ENCODE measurements at regions not wholly inside any gene's neighbourhood (a gene's known extent, or its start where the extent isn't known, plus 50 kb on each side); places are given as distances from the start of the nearest gene placed in this dataset.
"Not testable (repeated sequence)": the region's sequence is repeated elsewhere in the genome, so short reads cannot be mapped to it uniquely, and the experiment has no call there.

GRCh38 chr11:19412070-19412469 lies 171.3 kb upstream of the E2F8 start:
- H3K27ac ChIP-seq; DNase-seq; H3K4me3 ChIP-seq; H3K36me3 ChIP-seq; H3K9me3 ChIP-seq (replicated peaks); H3K27me3 ChIP-seq; H3K4me1 ChIP-seq: not testable (repeated sequence)

GRCh38 chr11:19410032-19410431 lies 169.3 kb upstream of the E2F8 start:
- Histone ChIP-seq H3K36me3 (no peaks in the 10 kb centered on the region), H3K4me3 (no peak overlapping the region), H3K9me3 (replicated peaks) (0 out of 2 replicates have a peak, but pooled peaks cover 2% of the 10 kb centered on the region), H3K27ac (no peak overlapping the region), H3K27me3 (no peaks in the 10 kb centered on the region), H3K4me1 (no peaks in the 10 kb centered on the region)
- DNase-seq, result no peak

- 0 out of 2 replicates have a peak, but pooled peaks cover 2% of the 10 kb centered on the region for H3K9me3 ChIP-seq (replicated peaks)
- H3K4me1 ChIP-seq, result no peaks in the 10 kb centered on the region
- no peak for DNase-seq
- no peaks in the 10 kb centered on the region for H3K36me3 ChIP-seq
- no peaks in the 10 kb centered on the region for H3K27me3 ChIP-seq
- no peak overlapping the region for H3K27ac ChIP-seq
- H3K4me3 ChIP-seq, result no peak overlapping the region
Observed at GRCh38 chr11:19409307-19409706, 168.6 kb upstream of the E2F8 start.

GRCh38 chr11:19407677-19408270 lies 167.0 kb upstream of the E2F8 start:
- Histone ChIP-seq H3K4me1 (no peaks in the 10 kb centered on the region), H3K27me3 (no peaks in the 10 kb centered on the region), H3K9me3 (replicated peaks) (no peaks in the 10 kb centered on the region), H3K36me3 (no peaks in the 10 kb centered on the region), H3K27ac (no peak overlapping the region), H3K4me3 (no peak overlapping the region)
- DNase-seq, result no peak

GRCh38 chr11:19405966-19406365 lies 165.2 kb upstream of the E2F8 start:
- DNase-seq, result no peak
- Histone ChIP-seq H3K27me3 (no peaks in the 10 kb centered on the region), H3K4me3 (no peak overlapping the region), H3K4me1 (no peaks in the 10 kb centered on the region), H3K36me3 (no peaks in the 10 kb centered on the region), H3K9me3 (replicated peaks) (no peaks in the 10 kb centered on the region), H3K27ac (no peak overlapping the region)

GRCh38 chr11:19404787-19405186 lies 164.0 kb upstream of the E2F8 start:
- Histone ChIP-seq H3K9me3 (replicated peaks) (no peaks in the 10 kb centered on the region), H3K36me3 (no peaks in the 10 kb centered on the region; the same call in 1 of the 2 replicates)
- no peak for DNase-seq

GRCh38 chr11:19403196-19403895 lies 162.6 kb upstream of the E2F8 start:
- Histone ChIP-seq H3K27ac (no peak overlapping the region), H3K4me1 (peaks cover 8% of the 10 kb centered on the region), H3K36me3 (no peaks in the 10 kb centered on the region; the same call in 1 of the 2 replicates), H3K4me3 (no peak overlapping the region), H3K27me3 (no peaks in the 10 kb centered on the region), H3K9me3 (replicated peaks) (no peaks in the 10 kb centered on the region)
- DNase-seq, result no peak

More at GRCh38 chr11:19404787-19405186, 164.0 kb upstream of the E2F8 start:
- Histone ChIP-seq H3K4me1 (no peaks in the 10 kb centered on the region), H3K4me3 (no peak overlapping the region), H3K27me3 (no peaks in the 10 kb centered on the region), H3K27ac (no peak overlapping the region)

GRCh38 chr11:19400296-19400695 lies 159.6 kb upstream of the E2F8 start:
- Histone ChIP-seq H3K27me3 (no peaks in the 10 kb centered on the region), H3K9me3 (replicated peaks) (no peaks in the 10 kb centered on the region), H3K4me1 (peaks cover 10% of the 10 kb centered on the region), H3K36me3 (no peaks in the 10 kb centered on the region; the same call in 1 of the 2 replicates), H3K27ac (no peak overlapping the region), H3K4me3 (no peak overlapping the region)
- DNase-seq, result no peak

GRCh38 chr11:19398772-19399527 lies 158.2 kb upstream of the E2F8 start:
- Histone ChIP-seq H3K9me3 (replicated peaks) (no peaks in the 10 kb centered on the region), H3K36me3 (no peaks in the 10 kb centered on the region; the same call in 1 of the 2 replicates), H3K4me1 (peaks cover 10% of the 10 kb centered on the region), H3K27me3 (no peaks in the 10 kb centered on the region), H3K27ac (no peak overlapping the region), H3K4me3 (no peak overlapping the region)
- DNase-seq, result no peak

GRCh38 chr11:19398273-19398672 lies 157.5 kb upstream of the E2F8 start:
- no peaks in the 10 kb centered on the region for H3K27me3 ChIP-seq
- no peaks in the 10 kb centered on the region; the same call in none of the 2 replicates for H3K36me3 ChIP-seq
- H3K4me3 ChIP-seq, result no peak overlapping the region
- DNase-seq, result peak in 1 of 2 experiments; percentile 38
- peaks cover 10% of the 10 kb centered on the region for H3K4me1 ChIP-seq
- no peaks in the 10 kb centered on the region for H3K9me3 ChIP-seq (replicated peaks)
- H3K27ac ChIP-seq, result no peak overlapping the region

- Histone ChIP-seq H3K27me3 (no peaks in the 10 kb centered on the region), H3K27ac (no peak overlapping the region), H3K36me3 (no peaks in the 10 kb centered on the region; the same call in 1 of the 2 replicates), H3K4me3 (no peak overlapping the region), H3K4me1 (peaks cover 10% of the 10 kb centered on the region), H3K9me3 (replicated peaks) (no peaks in the 10 kb centered on the region)
- no peak for DNase-seq
Observed at GRCh38 chr11:19395050-19395449, 154.3 kb upstream of the E2F8 start.

- Histone ChIP-seq H3K27ac (no peak overlapping the region), H3K36me3 (no peaks in the 10 kb centered on the region; the same call in 1 of the 2 replicates), H3K4me1 (peaks cover 10% of the 10 kb centered on the region), H3K27me3 (no peaks in the 10 kb centered on the region), H3K4me3 (no peak overlapping the region), H3K9me3 (replicated peaks) (no peaks in the 10 kb centered on the region)
- DNase-seq, result no peak
Observed at GRCh38 chr11:19394525-19395016, 153.8 kb upstream of the E2F8 start.

- H3K4me3 ChIP-seq, result no peak overlapping the region
- H3K36me3 ChIP-seq, result no peaks in the 10 kb centered on the region; the same call in 1 of the 2 replicates
- no peak overlapping the region for H3K27ac ChIP-seq
- H3K9me3 ChIP-seq (replicated peaks), result no peaks in the 10 kb centered on the region
- H3K27me3 ChIP-seq, result no peaks in the 10 kb centered on the region
- DNase-seq, result no peak
- H3K4me1 ChIP-seq, result peaks cover 9% of the 10 kb centered on the region
Observed at GRCh38 chr11:19393941-19394340, 153.2 kb upstream of the E2F8 start.

- Histone ChIP-seq H3K27me3 (no peaks in the 10 kb centered on the region), H3K36me3 (peaks cover 2% of the 10 kb centered on the region; the same call in 1 of the 2 replicates), H3K4me3 (no peak overlapping the region), H3K4me1 (no peaks in the 10 kb centered on the region; the same call in none of the 2 replicates), H3K9me3 (replicated peaks) (no peaks in the 10 kb centered on the region), H3K27ac (no peak overlapping the region)
- DNase-seq, result no peak
Observed at GRCh38 chr11:19392847-19393518, 152.2 kb upstream of the E2F8 start.

All from SJCRH30 (cell line).